Parathyroid adenoma (tissue), 2 donors: ENCODE measurements at regions not wholly inside any gene's neighbourhood (a gene's known extent, or its start where the extent isn't known, plus 50 kb on each side); places are given as distances from the start of the nearest gene placed in this dataset.

Experiments
- H2AFZ ChIP-seq: fragments of 300-600 bp; sonication (generic); one replicate; pipeline ENCODE4 v1.7.0; 2017; ENCODE audit warnings: antibody characterized with exemption, mild to moderate bottlenecking
- H3K27ac ChIP-seq: fragments of 300-600 bp; sonication (generic); one replicate; pipeline ENCODE4 v1.7.0; 2017
- H3K27me3 ChIP-seq: fragments of 300-600 bp; sonication (generic); one replicate; pipeline ENCODE4 v1.7.0; 2017; ENCODE audit warnings: low read length; ENCODE audit not compliant: control insufficient read depth, insufficient read depth
- H3K36me3 ChIP-seq: fragments of 300-600 bp; sonication (generic); one replicate; pipeline ENCODE4 v1.7.0; 2017; ENCODE audit warnings: low read length; ENCODE audit not compliant: control insufficient read depth, insufficient read depth
- H3K4me1 ChIP-seq: fragments of 300-600 bp; sonication (generic); one replicate; pipeline ENCODE4 v1.7.0; 2017; ENCODE audit warnings: control low read depth
- H3K4me2 ChIP-seq: fragments of 300-600 bp; sonication (generic); one replicate; pipeline ENCODE4 v1.7.0; 2017; ENCODE audit warnings: low read length
- H3K4me3 ChIP-seq: fragments of 300-600 bp; sonication (generic); one replicate; pipeline ENCODE4 v1.7.0; 2017; ENCODE audit warnings: low read depth, low read length
- H3K79me2 ChIP-seq: fragments of 300-600 bp; sonication (generic); one replicate; pipeline ENCODE4 v1.7.0; 2017; ENCODE audit warnings: control low read depth
- H3K9ac ChIP-seq: fragments of 300-600 bp; sonication (generic); one replicate; pipeline ENCODE4 v1.7.0; 2017; ENCODE audit warnings: mild to moderate bottlenecking
- H3K9me3 ChIP-seq: fragments of 300-600 bp; sonication (generic); one replicate; pipeline ENCODE4 v1.7.0; 2017; ENCODE audit warnings: low read length; ENCODE audit not compliant: control insufficient read depth
- TF ChIP-seq, protein P1 (sequence below): fragments of 300-600 bp; sonication (generic); IDR thresholded peaks from one replicate; pipeline ENCODE4 v1.7.0; 2017; ENCODE audit warnings: antibody characterized with exemption, mild to moderate bottlenecking
- donor health status: primary hyperparathyroidism.

DNA sequence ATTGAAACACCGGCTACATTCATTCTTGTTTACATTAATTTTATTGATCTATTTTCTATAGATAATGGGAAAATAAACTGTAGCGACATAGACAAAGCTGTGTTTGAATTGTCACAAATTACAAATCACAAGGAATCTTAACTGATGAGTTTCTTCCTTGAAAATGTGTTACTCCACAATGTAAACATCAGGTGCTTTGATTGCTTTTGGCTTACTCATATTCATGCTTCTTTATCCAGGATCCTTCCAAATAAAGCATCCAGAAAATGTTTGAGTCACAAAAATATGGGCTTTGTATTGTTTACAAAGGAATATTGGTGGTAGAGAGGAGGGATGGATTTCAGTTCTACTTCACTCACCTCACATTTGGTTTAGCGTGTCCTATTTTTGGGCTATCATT lies 64.0 kb downstream of the BMP2 start:
- no peak overlapping the region for H3K27ac ChIP-seq
- no peaks in the 10 kb centered on the region for H3K79me2 ChIP-seq
- no peak overlapping the region for H3K4me3 ChIP-seq

GRCh38 chr20:6832811-6833210 lies 65.3 kb downstream of the BMP2 start:
- no peaks in the 10 kb centered on the region for H3K4me1 ChIP-seq
- TF ChIP-seq, protein P1, sequence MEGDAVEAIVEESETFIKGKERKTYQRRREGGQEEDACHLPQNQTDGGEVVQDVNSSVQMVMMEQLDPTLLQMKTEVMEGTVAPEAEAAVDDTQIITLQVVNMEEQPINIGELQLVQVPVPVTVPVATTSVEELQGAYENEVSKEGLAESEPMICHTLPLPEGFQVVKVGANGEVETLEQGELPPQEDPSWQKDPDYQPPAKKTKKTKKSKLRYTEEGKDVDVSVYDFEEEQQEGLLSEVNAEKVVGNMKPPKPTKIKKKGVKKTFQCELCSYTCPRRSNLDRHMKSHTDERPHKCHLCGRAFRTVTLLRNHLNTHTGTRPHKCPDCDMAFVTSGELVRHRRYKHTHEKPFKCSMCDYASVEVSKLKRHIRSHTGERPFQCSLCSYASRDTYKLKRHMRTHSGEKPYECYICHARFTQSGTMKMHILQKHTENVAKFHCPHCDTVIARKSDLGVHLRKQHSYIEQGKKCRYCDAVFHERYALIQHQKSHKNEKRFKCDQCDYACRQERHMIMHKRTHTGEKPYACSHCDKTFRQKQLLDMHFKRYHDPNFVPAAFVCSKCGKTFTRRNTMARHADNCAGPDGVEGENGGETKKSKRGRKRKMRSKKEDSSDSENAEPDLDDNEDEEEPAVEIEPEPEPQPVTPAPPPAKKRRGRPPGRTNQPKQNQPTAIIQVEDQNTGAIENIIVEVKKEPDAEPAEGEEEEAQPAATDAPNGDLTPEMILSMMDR: no peak
- no peaks in the 10 kb centered on the region for H3K79me2 ChIP-seq

More for the DNA sequence above, 64.0 kb downstream of the BMP2 start:
- Histone ChIP-seq H3K4me2 (no peak overlapping the region), H3K27me3 (no peaks in the 10 kb centered on the region), H3K9ac (no peak overlapping the region), H3K9me3 (no peaks in the 10 kb centered on the region), H3K4me1 (no peaks in the 10 kb centered on the region), H3K36me3 (no peaks in the 10 kb centered on the region), H2AFZ (no peak overlapping the region)
- TF ChIP-seq, protein P1: no peak

GRCh38 chr20:6835609-6836008 lies 68.1 kb downstream of the BMP2 start:
- no peak overlapping the region for H3K4me2 ChIP-seq
- no peaks in the 10 kb centered on the region for H3K27me3 ChIP-seq
- H3K27ac ChIP-seq: no peak overlapping the region
- TF ChIP-seq, protein P1: no peak
- H3K4me1 ChIP-seq: no peaks in the 10 kb centered on the region
- H3K36me3 ChIP-seq: no peaks in the 10 kb centered on the region
- no peak overlapping the region for H3K9ac ChIP-seq
- H2AFZ ChIP-seq: no peak overlapping the region
- H3K9me3 ChIP-seq: no peaks in the 10 kb centered on the region
- H3K79me2 ChIP-seq: no peaks in the 10 kb centered on the region
- no peak overlapping the region for H3K4me3 ChIP-seq

More at GRCh38 chr20:6832811-6833210, 65.3 kb downstream of the BMP2 start:
- Histone ChIP-seq H3K4me2 (no peak overlapping the region), H3K27me3 (no peaks in the 10 kb centered on the region), H2AFZ (no peak overlapping the region), H3K27ac (no peak overlapping the region), H3K36me3 (no peaks in the 10 kb centered on the region), H3K9ac (no peak overlapping the region), H3K4me3 (no peak overlapping the region), H3K9me3 (no peaks in the 10 kb centered on the region)

- TF ChIP-seq, protein P1: no peak
- Histone ChIP-seq H3K4me3 (no peak overlapping the region), H3K4me1 (no peaks in the 10 kb centered on the region), H2AFZ (no peak overlapping the region), H3K4me2 (no peak overlapping the region), H3K27ac (no peak overlapping the region), H3K79me2 (no peaks in the 10 kb centered on the region), H3K36me3 (no peaks in the 10 kb centered on the region), H3K9ac (no peak overlapping the region), H3K27me3 (no peaks in the 10 kb centered on the region), H3K9me3 (no peaks in the 10 kb centered on the region)
Measured at GRCh38 chr20:6836821-6837374, 69.4 kb downstream of the BMP2 start.

- Histone ChIP-seq H3K9ac (no peak overlapping the region), H3K9me3 (no peaks in the 10 kb centered on the region), H3K79me2 (no peaks in the 10 kb centered on the region), H3K4me1 (no peaks in the 10 kb centered on the region), H3K4me2 (no peak overlapping the region), H3K27me3 (no peaks in the 10 kb centered on the region), H2AFZ (no peak overlapping the region), H3K36me3 (no peaks in the 10 kb centered on the region), H3K27ac (no peak overlapping the region), H3K4me3 (no peak overlapping the region)
- TF ChIP-seq, protein P1: no peak
Measured at GRCh38 chr20:6837730-6838129, 70.2 kb downstream of the BMP2 start.
